Cardiac septum (tissue), 1 donor: ENCODE measurements at regions not wholly inside any gene's neighbourhood (a gene's known extent, or its start where the extent isn't known, plus 50 kb on each side); places are given as distances from the start of the nearest gene placed in this dataset.
"Not testable (repeated sequence)": the region's sequence is repeated elsewhere in the genome, so short reads cannot be mapped to it uniquely, and the experiment has no call there.

Experiments used
- DNase-seq: peaks from one replicate; pipeline ENCODE4 v3.0.0-alpha.2; 2020; ENCODE audit warnings: low spot score
- intact Hi-C: fragments of 100-400 bp; cut with DNase I; formaldehyde crosslinking; loops from one replicate; pipeline ENCODE4 v1.14.0; 2022
- donor health status: DM: no; HTN: no; CAD: no.

DNA sequence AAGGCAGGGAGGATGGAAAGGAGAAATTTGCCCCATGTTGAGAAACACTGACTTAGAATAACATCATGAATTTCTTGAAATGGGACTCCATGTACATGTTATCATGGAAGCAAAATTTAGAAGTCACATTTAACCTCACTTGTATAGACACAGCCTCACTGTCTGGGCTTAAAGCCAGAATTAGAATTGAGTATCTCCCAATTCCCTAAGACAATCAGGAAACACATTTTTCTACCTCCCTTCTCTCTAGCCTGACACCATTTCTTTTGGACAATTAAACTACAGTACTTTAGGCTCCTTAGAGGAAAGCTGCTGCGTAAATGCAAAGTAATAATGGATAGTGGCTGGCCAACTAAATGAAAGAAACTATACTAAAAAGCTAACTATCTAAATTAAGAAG is 795.5 kb downstream of the C12orf50 start:
- DNase-seq, result no peak
- intact Hi-C loops, result no loop called here

DNA sequence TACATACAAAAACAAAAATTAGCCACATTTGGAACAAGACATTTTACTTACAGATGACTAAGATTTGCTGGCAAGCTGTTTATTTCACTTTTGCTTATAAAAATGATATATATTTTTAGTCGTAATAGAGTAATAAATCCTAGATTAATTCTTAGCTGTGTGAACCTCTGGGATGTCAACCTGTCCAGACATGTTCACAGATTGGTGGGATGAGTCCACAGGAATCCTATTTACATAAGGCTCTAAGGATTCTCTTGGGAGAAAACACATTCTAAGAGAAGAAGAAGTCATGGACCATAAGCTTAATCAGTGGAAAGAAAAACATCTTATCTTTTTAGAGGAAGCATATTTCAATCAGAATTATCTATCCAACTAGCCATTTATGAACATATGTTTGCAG is 797.4 kb downstream of the C12orf50 start:
- DNase-seq, result no peak

GRCh38 chr12:87230441-87230840 is 798.8 kb downstream of the C12orf50 start:
- DNase-seq, result no peak
- intact Hi-C loops, result no loop called here

More for the DNA sequence above, 797.4 kb downstream of the C12orf50 start:
- intact Hi-C loops, result no loop called here

DNA sequence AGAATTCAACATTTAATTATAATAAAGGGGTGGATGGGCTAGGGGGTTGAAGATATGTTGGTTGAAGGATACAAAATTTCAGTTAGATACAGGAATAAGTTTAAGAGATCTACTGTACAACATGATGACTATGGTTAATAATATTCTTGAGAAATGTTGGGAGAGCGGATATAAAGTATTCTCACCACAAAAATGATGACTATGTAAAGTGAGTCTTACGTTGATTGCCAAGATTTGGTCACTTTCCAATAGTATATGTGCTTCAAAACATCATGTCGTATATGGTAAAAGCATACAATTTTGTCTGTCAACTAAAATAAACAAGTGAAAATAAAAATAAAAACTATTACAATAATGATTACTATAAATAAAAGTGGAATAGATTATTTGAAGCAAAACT is 802.0 kb downstream of the C12orf50 start:
- intact Hi-C loops, result no loop called here
- DNase-seq, result no peak

- intact Hi-C loops, result no loop called here
- DNase-seq, result no peak
Observed at GRCh38 chr12:87217491-87217890, 811.7 kb downstream of the C12orf50 start.

DNA sequence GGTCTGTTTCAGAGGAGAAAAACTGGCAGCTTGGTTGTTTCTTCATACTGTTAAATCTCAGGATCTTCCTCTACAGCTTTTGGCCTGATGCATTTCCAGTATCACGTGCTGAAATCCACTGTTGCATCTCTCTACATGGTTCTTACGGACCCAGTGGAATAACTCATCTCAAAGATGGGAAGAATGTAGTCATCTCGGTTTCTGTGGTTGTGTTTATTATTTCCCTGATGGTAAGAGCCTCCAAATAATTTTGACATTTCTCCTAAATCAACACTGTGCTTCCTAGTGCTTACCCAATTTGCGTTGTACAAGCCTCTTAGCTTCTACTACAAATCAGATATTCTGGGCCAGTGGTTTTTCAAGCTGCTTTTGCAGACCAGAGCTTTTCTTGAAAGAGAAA is 812.8 kb downstream of the C12orf50 start:
- intact Hi-C loops, result no loop called here
- no peak for DNase-seq

DNA sequence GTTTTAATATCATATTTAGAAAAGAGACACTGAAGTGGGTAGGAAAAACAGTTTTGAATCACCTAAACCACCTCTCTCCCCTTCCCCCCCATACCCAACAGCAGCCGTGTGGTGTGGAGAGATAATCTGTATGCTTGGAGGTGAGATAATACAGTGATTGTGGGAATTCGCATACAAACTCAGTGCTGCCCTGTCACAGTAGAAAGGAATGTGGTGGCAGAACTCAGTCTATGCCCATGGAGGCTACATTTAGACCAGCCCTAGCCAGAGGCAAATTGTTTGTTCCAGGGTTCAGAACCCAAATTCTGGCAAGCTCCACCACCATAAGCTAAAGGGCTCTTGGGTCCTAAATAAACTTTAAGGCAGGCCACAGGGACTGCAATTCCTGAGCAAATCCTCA is 827.0 kb downstream of the C12orf50 start:
- no peak for DNase-seq

GRCh38 chr12:87201598-87201997 is 827.6 kb downstream of the C12orf50 start:
- intact Hi-C loops, result no loop called here

More for the DNA sequence above, 827.0 kb downstream of the C12orf50 start:
- intact Hi-C loops, result no loop called here

GRCh38 chr12:87200289-87200979 is 828.8 kb downstream of the C12orf50 start:
- no peak for DNase-seq
- intact Hi-C loops, result no loop called here

More at GRCh38 chr12:87201598-87201997, 827.6 kb downstream of the C12orf50 start:
- no peak for DNase-seq

DNA sequence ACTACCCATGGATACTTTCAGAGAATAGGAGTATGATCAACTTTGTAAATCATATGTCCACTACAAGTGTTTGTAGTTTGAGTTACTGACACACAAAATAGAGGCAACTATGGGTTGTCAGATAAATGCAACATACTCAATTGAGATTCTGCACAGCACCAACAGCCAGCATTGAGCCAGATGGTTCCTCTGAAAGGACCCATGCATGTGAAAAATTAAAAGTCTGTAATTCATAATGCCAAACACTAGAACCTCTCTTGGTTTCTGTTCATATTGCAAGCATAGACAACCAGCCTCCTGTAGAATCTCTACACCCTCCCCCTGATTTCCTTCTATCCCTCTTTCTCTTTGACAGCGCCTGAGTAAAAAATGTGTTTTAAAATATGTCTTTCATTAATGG is 831.0 kb downstream of the C12orf50 start:
- intact Hi-C loops, result no loop called here
- DNase-seq, result no peak

- intact Hi-C loops, result no loop called here
- DNase-seq, result no peak
Observed at GRCh38 chr12:87196321-87196720, 832.9 kb downstream of the C12orf50 start.

GRCh38 chr12:87194389-87194788 is 834.8 kb downstream of the C12orf50 start:
- DNase-seq, intact Hi-C loops: not testable (repeated sequence)

- DNase-seq, result no peak
- intact Hi-C loops, result no loop called here
Observed at GRCh38 chr12:87185367-87185766, 843.8 kb downstream of the C12orf50 start.

GRCh38 chr12:87182696-87183233 is 846.4 kb downstream of the C12orf50 start:
- intact Hi-C loops, result no loop called here
- no peak for DNase-seq

DNA sequence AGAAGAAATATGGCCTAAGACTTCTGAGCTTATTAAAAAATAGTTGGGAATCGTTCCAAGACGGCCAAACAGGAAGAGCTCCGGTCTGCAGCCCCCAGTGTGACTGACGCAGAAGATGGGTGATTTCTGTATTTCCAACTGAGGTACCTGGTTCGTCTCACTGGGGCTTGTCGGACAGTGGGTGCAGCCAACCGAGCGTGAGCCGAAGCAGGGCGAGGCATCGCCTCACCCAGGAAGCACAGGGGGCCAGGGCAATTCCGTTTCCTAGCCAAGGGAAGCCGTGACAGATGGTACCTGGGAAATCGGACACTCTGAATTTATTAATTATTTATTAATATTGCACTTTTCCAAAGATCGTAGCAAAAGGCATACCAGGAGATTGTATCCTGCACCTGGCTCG is 857.8 kb downstream of the C12orf50 start:
- intact Hi-C loops, result no loop called here
- no peak for DNase-seq

- DNase-seq, result no peak
- intact Hi-C loops, result no loop called here
Observed at GRCh38 chr12:87169010-87169409, 860.2 kb downstream of the C12orf50 start.

DNA sequence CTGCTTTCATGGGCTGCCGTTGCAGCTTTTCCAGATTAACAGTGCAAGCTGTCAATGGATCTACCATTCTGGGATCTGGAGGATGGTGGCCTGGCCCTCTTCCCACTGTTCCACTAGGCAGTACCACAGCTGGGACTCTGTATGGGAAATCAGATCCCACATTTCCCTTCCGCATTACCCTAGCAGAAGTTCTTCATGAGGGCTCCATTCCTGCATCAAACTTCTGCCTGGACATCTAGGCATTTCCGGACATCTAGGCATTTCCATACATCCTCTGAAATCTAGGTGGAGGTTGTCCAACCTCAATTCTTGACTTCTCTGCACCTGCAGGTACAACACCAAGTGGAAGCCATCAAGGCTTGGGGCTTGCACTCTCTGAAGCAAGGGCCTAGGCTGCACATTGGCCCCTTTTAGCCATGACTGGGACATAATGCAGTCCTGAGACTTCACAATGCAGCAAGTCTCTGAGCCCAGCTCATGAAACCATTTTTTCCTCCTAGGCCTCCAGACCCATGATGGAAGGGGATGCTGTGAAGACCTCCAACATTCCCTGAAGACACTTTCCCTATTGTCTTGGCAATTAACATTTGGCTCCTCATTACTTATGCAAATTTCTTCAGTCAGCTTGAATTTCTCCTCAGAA is 863.3 kb downstream of the C12orf50 start:
- intact Hi-C loops, result no loop called here
- no peak for DNase-seq

DNA sequence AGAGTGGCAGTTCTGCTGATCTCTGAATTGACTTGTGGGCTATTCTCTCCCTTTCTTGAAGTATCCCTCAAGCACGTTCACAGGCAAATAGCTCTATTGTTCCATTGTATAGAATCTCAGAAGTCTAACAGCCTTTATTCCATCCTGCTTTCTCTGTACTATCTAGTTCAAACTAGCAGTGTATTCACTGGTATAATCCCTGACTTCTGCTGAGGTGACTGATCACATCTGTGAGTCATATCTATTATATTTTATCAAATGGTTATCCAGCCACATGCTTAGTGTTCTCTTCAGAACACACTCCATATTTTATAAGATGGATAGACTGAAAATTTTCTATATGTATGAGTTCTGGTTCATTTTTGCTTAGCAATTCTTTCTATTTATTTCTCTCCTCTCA is 866.1 kb downstream of the C12orf50 start:
- intact Hi-C loops, result no loop called here
- no peak for DNase-seq

GRCh38 chr12:87160848-87161601 is 868.2 kb downstream of the C12orf50 start:
- no peak for DNase-seq
- intact Hi-C loops, result no loop called here

DNA sequence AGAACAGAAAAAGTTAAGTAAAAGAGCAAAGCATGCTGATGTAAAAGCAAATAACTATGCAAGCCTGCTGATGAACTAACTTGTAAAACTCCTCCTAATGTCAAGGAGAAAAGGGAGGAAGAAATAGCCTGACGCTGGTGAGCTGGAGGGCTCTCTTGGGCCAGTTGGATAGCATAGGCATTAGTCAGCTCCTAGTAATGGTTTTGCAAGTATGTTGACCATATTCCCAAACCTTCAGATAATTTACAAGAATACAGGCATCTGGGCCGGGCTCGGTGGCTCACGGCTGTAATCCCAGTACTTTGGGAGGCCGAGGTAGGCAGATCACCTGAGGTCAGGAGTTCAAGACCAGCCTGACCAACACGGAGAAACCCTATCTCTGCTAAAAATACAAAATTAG is 871.4 kb downstream of the C12orf50 start:
- intact Hi-C loops, result no loop called here
- no peak for DNase-seq
